Neural cell (in vitro differentiated cells): ENCODE measurements at regions not wholly inside any gene's neighbourhood (a gene's known extent, or its start where the extent isn't known, plus 50 kb on each side); places are given as distances from the start of the nearest gene placed in this dataset.

Experiments used
- H2AFZ ChIP-seq: fragments of 200-600, 300-800 bp; sonication (generic), shearing (Covaris generic); 2 replicates; pipeline ENCODE4 v1.6.0; 2014; ENCODE audit warnings: low read depth, mild to moderate bottlenecking, antibody characterized with exemption, low read length, moderate library complexity
- H3F3A ChIP-seq: fragments of 200-600 bp; shearing (Covaris generic); 2 replicates; pipeline ENCODE4 v1.6.1; 2016; ENCODE audit warnings: mild to moderate bottlenecking, moderate library complexity, mixed read lengths, antibody characterized with exemption, low read length; ENCODE audit not compliant: insufficient read depth, poor library complexity, severe bottlenecking
- H3K27ac ChIP-seq: fragments of 200-600, 300-800 bp; sonication (generic), shearing (Covaris generic); 2 replicates; pipeline ENCODE4 v1.5.1; 2014; ENCODE audit warnings: mild to moderate bottlenecking, low read length, moderate library complexity
- H3K27me3 ChIP-seq: fragments of 300-800, 200-600 bp; sonication (generic), shearing (Covaris generic); 2 replicates; pipeline ENCODE4 v1.6.0; 2014; ENCODE audit warnings: mild to moderate bottlenecking, low read depth, low read length, moderate library complexity; ENCODE audit not compliant: insufficient read depth
- H3K36me3 ChIP-seq: fragments of 300-800, 200-600 bp; sonication (generic), shearing (Covaris generic); 2 replicates; pipeline ENCODE4 v1.5.1; 2014; ENCODE audit warnings: mild to moderate bottlenecking, antibody characterized with exemption, low read length, moderate library complexity; ENCODE audit not compliant: insufficient read depth
- H3K4me2 ChIP-seq: fragments of 300-800, 200-600 bp; sonication (generic), shearing (Covaris generic); 2 replicates; pipeline ENCODE4 v1.6.0; 2014; ENCODE audit warnings: mild to moderate bottlenecking, low read length
- H3K4me3 ChIP-seq: fragments of 300-800, 200-600 bp; sonication (generic), shearing (Covaris generic); 2 replicates; pipeline ENCODE4 v1.5.1; 2014; ENCODE audit warnings: mild to moderate bottlenecking, low read length, moderate library complexity
- H3K79me2 ChIP-seq: fragments of 200-600 bp; shearing (Covaris generic); replicated peaks from 2 replicates; pipeline ENCODE4 v1.6.0; 2014; ENCODE audit warnings: mild to moderate bottlenecking, low read length, moderate library complexity; ENCODE audit not compliant: insufficient read depth
- H3K9ac ChIP-seq: fragments of 300-800, 200-600 bp; sonication (generic), shearing (Covaris generic); 2 replicates; pipeline ENCODE4 v1.6.1; 2016; ENCODE audit warnings: mild to moderate bottlenecking, low read length, mixed read lengths
- H3K9me2 ChIP-seq: fragments of 200-600 bp; shearing (Covaris generic); 2 replicates; pipeline ENCODE4 v1.6.1; 2016; ENCODE audit warnings: mild to moderate bottlenecking, low read length, mixed read lengths; ENCODE audit not compliant: insufficient read depth
- H3K9me3 ChIP-seq: fragments of 200-600, 300-800 bp; sonication (generic), shearing (Covaris generic); 2 replicates; pipeline ENCODE4 v1.6.1; 2016; ENCODE audit warnings: mild to moderate bottlenecking, mixed run types, low read length, moderate library complexity, mixed read lengths
- H4K20me1 ChIP-seq: fragments of 200-600 bp; shearing (Covaris generic); 2 replicates; pipeline ENCODE4 v1.6.1; 2016; ENCODE audit warnings: mild to moderate bottlenecking, mixed run types; ENCODE audit not compliant: insufficient read depth
- EP300 ChIP-seq: fragments of 450-650 bp; conservative IDR thresholded peaks from 2 replicates; pipeline ENCODE4 v1.6.1; 2014; ENCODE audit warnings: antibody characterized with exemption, mild to moderate bottlenecking, moderate library complexity; ENCODE audit not compliant: poor library complexity, severe bottlenecking
- EZH2 ChIP-seq: fragments of 200-600, 300-800 bp; shearing (Covaris generic), sonication (generic); IDR thresholded peaks from 2 replicates; pipeline ENCODE4 v1.6.1; 2014; ENCODE audit warnings: antibody characterized with exemption, low read length, borderline replicate concordance, mild to moderate bottlenecking; ENCODE audit not compliant: insufficient read depth, poor library complexity, severe bottlenecking
- MXI1 ChIP-seq: fragments of 450-650 bp; conservative IDR thresholded peaks from 2 replicates; pipeline ENCODE4 v1.6.1; 2014; ENCODE audit warnings: antibody characterized with exemption, mild to moderate bottlenecking; ENCODE audit not compliant: poor library complexity, severe bottlenecking
- POLR2AphosphoS5 ChIP-seq: IDR thresholded peaks from 2 replicates; pipeline ENCODE4 v1.6.1; 2012
- RAD21 ChIP-seq: fragments of 450-650 bp; conservative IDR thresholded peaks from 2 replicates; pipeline ENCODE4 v1.6.1; 2014; ENCODE audit warnings: antibody characterized with exemption, mild to moderate bottlenecking, moderate library complexity
- SMC3 ChIP-seq: fragments of 450-650 bp; conservative IDR thresholded peaks from 2 replicates; pipeline ENCODE4 v1.6.1; 2014; ENCODE audit warnings: antibody characterized with exemption, mild to moderate bottlenecking, moderate library complexity; ENCODE audit not compliant: poor library complexity
- TAF1 ChIP-seq: IDR thresholded peaks from 2 replicates; pipeline ENCODE4 v1.6.1; 2012; ENCODE audit warnings: low read depth
- small RNA-seq, 3 experiments: library from RNA; depleted of rRNA; stranded (forward); fragments of <200 nt; gene quantifications; one replicate each; pipeline ENCODE3, GENCODE V24; 2012
- TF ChIP-seq, protein P1 (sequence below): fragments of 450-650 bp; IDR thresholded peaks from 2 replicates; pipeline ENCODE4 v1.5.1; 2014; ENCODE audit warnings: antibody characterized with exemption, mild to moderate bottlenecking, moderate library complexity; ENCODE audit not compliant: poor library complexity, severe bottlenecking
- TF ChIP-seq, protein P2 (sequence below): IDR thresholded peaks from 2 replicates; pipeline ENCODE4 v1.6.1; 2012; ENCODE audit warnings: borderline replicate concordance

DNA sequence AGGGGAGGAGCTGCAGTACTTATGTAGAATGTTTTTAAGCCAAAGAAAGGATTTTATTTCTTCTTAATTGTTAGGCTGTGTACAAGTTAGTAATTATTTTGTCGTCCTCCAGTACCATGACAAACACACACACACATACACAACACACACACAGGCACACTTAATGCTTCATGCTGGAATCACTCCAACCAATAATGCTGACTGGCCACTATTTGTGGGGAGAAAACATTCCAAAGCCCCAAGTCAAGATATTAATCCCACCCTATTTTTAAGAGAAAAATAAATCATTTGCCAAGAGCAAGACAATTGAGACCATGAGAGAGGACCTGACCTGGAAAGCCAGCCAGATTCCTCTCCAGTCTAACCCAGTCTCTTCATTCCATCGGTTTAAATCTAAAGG lies 51.8 kb upstream of the TMCO5A start:
- TF ChIP-seq MXI1 (no peak), EP300 (no peak), SMC3 (no peak), TAF1 (no peak), RAD21 (no peak), EZH2 (no peak), POLR2AphosphoS5 (no peak)
- TF ChIP-seq, protein P1, sequence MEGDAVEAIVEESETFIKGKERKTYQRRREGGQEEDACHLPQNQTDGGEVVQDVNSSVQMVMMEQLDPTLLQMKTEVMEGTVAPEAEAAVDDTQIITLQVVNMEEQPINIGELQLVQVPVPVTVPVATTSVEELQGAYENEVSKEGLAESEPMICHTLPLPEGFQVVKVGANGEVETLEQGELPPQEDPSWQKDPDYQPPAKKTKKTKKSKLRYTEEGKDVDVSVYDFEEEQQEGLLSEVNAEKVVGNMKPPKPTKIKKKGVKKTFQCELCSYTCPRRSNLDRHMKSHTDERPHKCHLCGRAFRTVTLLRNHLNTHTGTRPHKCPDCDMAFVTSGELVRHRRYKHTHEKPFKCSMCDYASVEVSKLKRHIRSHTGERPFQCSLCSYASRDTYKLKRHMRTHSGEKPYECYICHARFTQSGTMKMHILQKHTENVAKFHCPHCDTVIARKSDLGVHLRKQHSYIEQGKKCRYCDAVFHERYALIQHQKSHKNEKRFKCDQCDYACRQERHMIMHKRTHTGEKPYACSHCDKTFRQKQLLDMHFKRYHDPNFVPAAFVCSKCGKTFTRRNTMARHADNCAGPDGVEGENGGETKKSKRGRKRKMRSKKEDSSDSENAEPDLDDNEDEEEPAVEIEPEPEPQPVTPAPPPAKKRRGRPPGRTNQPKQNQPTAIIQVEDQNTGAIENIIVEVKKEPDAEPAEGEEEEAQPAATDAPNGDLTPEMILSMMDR, result no peak
- TF ChIP-seq, protein P2, sequence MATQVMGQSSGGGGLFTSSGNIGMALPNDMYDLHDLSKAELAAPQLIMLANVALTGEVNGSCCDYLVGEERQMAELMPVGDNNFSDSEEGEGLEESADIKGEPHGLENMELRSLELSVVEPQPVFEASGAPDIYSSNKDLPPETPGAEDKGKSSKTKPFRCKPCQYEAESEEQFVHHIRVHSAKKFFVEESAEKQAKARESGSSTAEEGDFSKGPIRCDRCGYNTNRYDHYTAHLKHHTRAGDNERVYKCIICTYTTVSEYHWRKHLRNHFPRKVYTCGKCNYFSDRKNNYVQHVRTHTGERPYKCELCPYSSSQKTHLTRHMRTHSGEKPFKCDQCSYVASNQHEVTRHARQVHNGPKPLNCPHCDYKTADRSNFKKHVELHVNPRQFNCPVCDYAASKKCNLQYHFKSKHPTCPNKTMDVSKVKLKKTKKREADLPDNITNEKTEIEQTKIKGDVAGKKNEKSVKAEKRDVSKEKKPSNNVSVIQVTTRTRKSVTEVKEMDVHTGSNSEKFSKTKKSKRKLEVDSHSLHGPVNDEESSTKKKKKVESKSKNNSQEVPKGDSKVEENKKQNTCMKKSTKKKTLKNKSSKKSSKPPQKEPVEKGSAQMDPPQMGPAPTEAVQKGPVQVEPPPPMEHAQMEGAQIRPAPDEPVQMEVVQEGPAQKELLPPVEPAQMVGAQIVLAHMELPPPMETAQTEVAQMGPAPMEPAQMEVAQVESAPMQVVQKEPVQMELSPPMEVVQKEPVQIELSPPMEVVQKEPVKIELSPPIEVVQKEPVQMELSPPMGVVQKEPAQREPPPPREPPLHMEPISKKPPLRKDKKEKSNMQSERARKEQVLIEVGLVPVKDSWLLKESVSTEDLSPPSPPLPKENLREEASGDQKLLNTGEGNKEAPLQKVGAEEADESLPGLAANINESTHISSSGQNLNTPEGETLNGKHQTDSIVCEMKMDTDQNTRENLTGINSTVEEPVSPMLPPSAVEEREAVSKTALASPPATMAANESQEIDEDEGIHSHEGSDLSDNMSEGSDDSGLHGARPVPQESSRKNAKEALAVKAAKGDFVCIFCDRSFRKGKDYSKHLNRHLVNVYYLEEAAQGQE, result no peak
- Histone ChIP-seq H3K9ac (peak overlapping the region; percentile 59), H3K4me3 (no peak overlapping the region), H3K9me3 (no peaks in the 10 kb centered on the region), H3F3A (peaks cover 4% of the 10 kb centered on the region), H3K27ac (peak overlapping the region; percentile 94), H3K9me2 (no peaks in the 10 kb centered on the region), H3K27me3 (no peaks in the 10 kb centered on the region), H2AFZ (no peak overlapping the region), H3K4me2 (no peak overlapping the region), H4K20me1 (no peaks in the 10 kb centered on the region), H3K36me3 (no peaks in the 10 kb centered on the region), H3K79me2 (peaks cover 58% of the 10 kb centered on the region)

Small RNA genes in the stretch of these regions (small RNA-seq; reads per million reads assigned to genes)
- gene RF00017, result 0 reads per million in 3 experiments
